Tongue (tissue), 2 donors: ENCODE measurements at regions not wholly inside any gene's neighbourhood (a gene's known extent, or its start where the extent isn't known, plus 50 kb on each side); places are given as distances from the start of the nearest gene placed in this dataset. TPM values are rescaled to one million over a fixed set of nuclear protein-coding genes. Genes with fewer than 3 reads are reported as not detected.
"Not testable (repeated sequence)": the region's sequence is repeated elsewhere in the genome, so short reads cannot be mapped to it uniquely, and the experiment has no call there.

Experiments
- DNase-seq: peaks from one replicate; pipeline ENCODE4 v3.0.0-alpha.2; 2015
- small RNA-seq: library from RNA; depleted of rRNA; stranded (forward); fragments of <200 nt; gene quantifications from one replicate; pipeline ENCODE3, GENCODE V24; 2014; ENCODE audit warnings: low replicate concordance

GRCh38 chr20:29883514-29884219, 1373.8 kb upstream of the DEFB115 start:
- not testable (repeated sequence) for DNase-seq

- DNase-seq: not testable (repeated sequence)
Observed at GRCh38 chr20:29884322-29884721, 1373.1 kb upstream of the DEFB115 start.

GRCh38 chr20:29885282-29886185, 1371.9 kb upstream of the DEFB115 start:
- DNase-seq: not testable (repeated sequence)

DNA sequence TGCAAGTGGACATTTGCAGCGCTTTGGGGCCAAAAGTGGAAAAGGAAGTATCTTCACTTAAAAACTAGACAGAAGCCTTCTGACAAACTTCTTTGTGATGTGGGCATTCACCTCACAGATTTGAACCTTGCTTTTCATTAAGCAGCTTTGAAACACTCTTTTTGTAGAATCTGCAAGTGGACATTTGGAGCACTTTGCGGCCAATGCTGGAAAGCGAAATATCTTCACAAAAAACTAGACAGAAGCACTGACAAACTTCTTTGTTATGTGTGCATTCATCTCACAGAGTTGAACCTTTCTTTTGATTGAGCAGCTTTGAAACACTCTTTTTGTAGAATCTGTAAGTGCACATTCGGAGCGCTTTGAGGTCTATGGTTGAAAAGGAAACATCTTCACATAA, 1365.9 kb upstream of the DEFB115 start:
- DNase-seq: not testable (repeated sequence)

Small RNAs in the stretch of these regions (small RNA-seq; reads per million reads assigned to genes)
- not detected for gene RF00002
